Hepatocyte (in vitro differentiated cells): ENCODE measurements at regions not wholly inside any gene's neighbourhood (a gene's known extent, or its start where the extent isn't known, plus 50 kb on each side); places are given as distances from the start of the nearest gene placed in this dataset.

Source experiments
- DNase-seq: peaks from one replicate; pipeline ENCODE4 v3.0.0-alpha.2; 2016; ENCODE audit warnings: low spot score
- H2AFZ ChIP-seq: fragments of 200-600 bp; sonication (generic); 2 replicates; pipeline ENCODE4 v1.6.0; 2016; ENCODE audit warnings: antibody characterized with exemption, mild to moderate bottlenecking
- H3K27ac ChIP-seq: fragments of 200-600 bp; sonication (generic); 2 replicates; pipeline ENCODE4 v1.5.1; 2016; ENCODE audit warnings: mild to moderate bottlenecking
- H3K27me3 ChIP-seq: fragments of 200-600 bp; sonication (generic); 2 replicates; pipeline ENCODE4 v1.6.1; 2016
- H3K36me3 ChIP-seq: fragments of 200-600 bp; sonication (generic); replicated peaks from 2 replicates; pipeline ENCODE4 v1.5.1; 2016; ENCODE audit warnings: low read depth; ENCODE audit not compliant: insufficient read depth
- H3K4me1 ChIP-seq: fragments of 200-600 bp; sonication (generic); 2 replicates; pipeline ENCODE4 v1.5.1; 2016; ENCODE audit warnings: mild to moderate bottlenecking, moderate library complexity; ENCODE audit not compliant: insufficient read depth
- H3K4me2 ChIP-seq: fragments of 200-600 bp; sonication (generic); 2 replicates; pipeline ENCODE4 v1.6.0; 2016
- H3K4me3 ChIP-seq: fragments of 200-600 bp; sonication (generic); 2 replicates; pipeline ENCODE4 v1.5.1; 2016; ENCODE audit warnings: mild to moderate bottlenecking
- H3K79me2 ChIP-seq: fragments of 200-600 bp; sonication (generic); 2 replicates; pipeline ENCODE4 v1.6.0; 2017; ENCODE audit warnings: mild to moderate bottlenecking
- H3K9me2 ChIP-seq: fragments of 200-600 bp; sonication (generic); replicated peaks from 2 replicates; pipeline ENCODE4 v1.6.0; 2017; ENCODE audit warnings: mild to moderate bottlenecking; ENCODE audit not compliant: insufficient read depth
- H3K9me3 ChIP-seq: fragments of 200-600 bp; sonication (generic); 2 replicates; pipeline ENCODE4 v1.5.1; 2016; ENCODE audit warnings: low read depth, mild to moderate bottlenecking
- H4K20me1 ChIP-seq: fragments of 200-600 bp; sonication (generic); 2 replicates; pipeline ENCODE4 v1.6.0; 2016; ENCODE audit warnings: mild to moderate bottlenecking; ENCODE audit not compliant: insufficient read depth, poor library complexity, severe bottlenecking
- CTCF ChIP-seq: fragments of 200-600 bp; sonication (generic); IDR thresholded peaks from 2 replicates; pipeline ENCODE4 v1.5.1; 2016; ENCODE audit warnings: antibody characterized with exemption, mild to moderate bottlenecking; ENCODE audit not compliant: poor library complexity
- EZH2 ChIP-seq: fragments of 200-600 bp; sonication (generic); IDR thresholded peaks from 2 replicates; pipeline ENCODE4 v1.6.1; 2016; ENCODE audit warnings: antibody characterized with exemption, mild to moderate bottlenecking, borderline replicate concordance
- EZH2phosphoT487 ChIP-seq: fragments of 200-600 bp; sonication (generic); IDR thresholded peaks from one replicate; pipeline ENCODE4 v1.6.1; 2018; ENCODE audit warnings: antibody characterized with exemption, mild to moderate bottlenecking, low read depth, moderate library complexity; ENCODE audit not compliant: unreplicated experiment, severe bottlenecking
- WGBS: methylation state at CpG from one replicate; pipeline ENCODE4 v1.1.6; 2016; ENCODE audit warnings: low lambda C conversion rate; ENCODE audit errors: missing lambda C conversion rate; 5-methylcytosine and 5-hydroxymethylcytosine counted together

- H2AFZ ChIP-seq = no peak overlapping the region
- no peak overlapping the region for H3K4me3 ChIP-seq
- H3K9me2 ChIP-seq = no peaks in the 10 kb centered on the region
- no peaks in the 10 kb centered on the region for H3K27me3 ChIP-seq
- 70% methylated on average over 3 of the region's 3 CpGs for WGBS
- no peak for DNase-seq
- H3K36me3 ChIP-seq = no peaks in the 10 kb centered on the region
- no peak overlapping the region for H3K4me2 ChIP-seq
- H3K9me3 ChIP-seq = no peaks in the 10 kb centered on the region
- no peak for TF ChIP-seq EZH2phosphoT487
- no peak for TF ChIP-seq EZH2
- no peak for TF ChIP-seq CTCF
- H3K79me2 ChIP-seq = peaks cover 8% of the 10 kb centered on the region
- H3K4me1 ChIP-seq = peaks cover 9% of the 10 kb centered on the region
- no peak overlapping the region for H3K27ac ChIP-seq
- H4K20me1 ChIP-seq = no peaks in the 10 kb centered on the region
Measured at GRCh38 chr6:143598466-143599080, 79.2 kb upstream of the PHACTR2 start.

- Histone ChIP-seq H3K9me3 (no peaks in the 10 kb centered on the region), H3K79me2 (peaks cover 8% of the 10 kb centered on the region), H3K4me1 (peaks cover 9% of the 10 kb centered on the region), H3K36me3 (no peaks in the 10 kb centered on the region), H2AFZ (no peak overlapping the region), H3K9me2 (no peaks in the 10 kb centered on the region), H3K27ac (no peak overlapping the region), H4K20me1 (no peaks in the 10 kb centered on the region), H3K27me3 (no peaks in the 10 kb centered on the region), H3K4me3 (no peak overlapping the region), H3K4me2 (no peak overlapping the region)
- DNase-seq = peak; percentile 34
- 83% methylated on average over 4 of the region's 4 CpGs for WGBS
- TF ChIP-seq CTCF (no peak), EZH2 (no peak)
Measured at GRCh38 chr6:143596866-143597265, 80.9 kb upstream of the PHACTR2 start.

GRCh38 chr6:143595251-143596036 is 82.3 kb upstream of the PHACTR2 start:
- H4K20me1 ChIP-seq = no peaks in the 10 kb centered on the region
- H2AFZ ChIP-seq = no peak overlapping the region
- no peak overlapping the region for H3K4me2 ChIP-seq
- no peaks in the 10 kb centered on the region for H3K27me3 ChIP-seq
- no peaks in the 10 kb centered on the region for H3K9me3 ChIP-seq
- H3K4me3 ChIP-seq = no peak overlapping the region
- H3K79me2 ChIP-seq = no peaks in the 10 kb centered on the region
- H3K36me3 ChIP-seq = no peaks in the 10 kb centered on the region
- TF ChIP-seq EZH2phosphoT487 = no peak
- TF ChIP-seq EZH2 = no peak
- no peak for TF ChIP-seq CTCF
- DNase-seq = no peak
- no peaks in the 10 kb centered on the region for H3K9me2 ChIP-seq
- peaks cover 9% of the 10 kb centered on the region for H3K4me1 ChIP-seq
- H3K27ac ChIP-seq = peak overlapping the region; percentile 37
- WGBS = 76% methylated on average over 5 of the region's 5 CpGs
